Lung (tissue), 11 donors: ENCODE measurements at regions not wholly inside any gene's neighbourhood (a gene's known extent, or its start where the extent isn't known, plus 50 kb on each side); places are given as distances from the start of the nearest gene placed in this dataset.

Source experiments
- ATAC-seq: fragments of 200-7000 bp; cut with Tn5 transposase; one replicate; pipeline ENCODE4 v1.9.1; 2020; ENCODE audit warnings: moderate number of reproducible peaks; ENCODE audit not compliant: insufficient read depth, low FRiP score
- DNase-seq, 3 donors: peaks; one replicate each; pipeline ENCODE4 v3.0.0-alpha.2; 2013 to 2017
- H3K27ac ChIP-seq, 2 donors: one replicate each; pipeline ENCODE4 v1.5.1; 2013; ENCODE audit warnings: mild to moderate bottlenecking in 2 of 2, moderate library complexity in 2 of 2, control low read depth in 1 of 2, inconsistent platforms in 1 of 2, low read depth in 1 of 2, low read length in 1 of 2
- H3K27me3 ChIP-seq, 3 donors: one replicate each; pipeline ENCODE4 v1.5.1; 2013; ENCODE audit warnings: low read length in 2 of 3; ENCODE audit not compliant: control insufficient read depth in 3 of 3, insufficient read depth in 3 of 3
- H3K36me3 ChIP-seq, 4 donors: one replicate each; pipeline ENCODE4 v1.5.1; 2013; ENCODE audit warnings: low read length in 4 of 4, mild to moderate bottlenecking in 1 of 4, moderate library complexity in 1 of 4; ENCODE audit not compliant: control insufficient read depth in 4 of 4, insufficient read depth in 4 of 4
- H3K4me1 ChIP-seq, 5 donors: one replicate each; pipeline ENCODE4 v1.5.1; 2013; ENCODE audit warnings: low read length in 5 of 5, mild to moderate bottlenecking in 2 of 5, moderate library complexity in 1 of 5; ENCODE audit not compliant: control insufficient read depth in 5 of 5, insufficient read depth in 5 of 5
- H3K4me3 ChIP-seq: one replicate; pipeline ENCODE4 v1.5.1; 2013; ENCODE audit warnings: mild to moderate bottlenecking, control low read depth, moderate library complexity
- H3K9ac ChIP-seq, 2 donors: one replicate each; pipeline ENCODE4 v1.5.1; 2013; ENCODE audit warnings: low read length in 2 of 2, control low read depth in 1 of 2; ENCODE audit not compliant: insufficient read depth in 1 of 2
- H3K9me3 ChIP-seq, 4 donors: one replicate each; pipeline ENCODE4 v1.5.1; 2013; ENCODE audit warnings: low read length in 3 of 4, mild to moderate bottlenecking in 1 of 4, moderate library complexity in 1 of 4; ENCODE audit not compliant: control insufficient read depth in 4 of 4, insufficient read depth in 3 of 4
- CTCF ChIP-seq: IDR thresholded peaks from 2 replicates; pipeline ENCODE4 v1.5.1; 2012; ENCODE audit warnings: mild to moderate bottlenecking; ENCODE audit errors: control extremely low read depth, extremely low read depth
- WGBS, 2 donors: extraction: QIAGEN DNeasy Blood & Tissue Kit; methylation state at CpG; one replicate each; pipeline ENCODE4 v1.1.7; 2013; 5-methylcytosine and 5-hydroxymethylcytosine counted together
- donor health status: control.
- donor health status: control.
- donor health status: Bipolar disorder and iron deficiency.
- donor health status: healthy.
- donor health status: DM: yes; HTN: yes; CAD: no.

- Histone ChIP-seq H3K36me3 (no peaks in the 10 kb centered on the region), H3K4me3 (no peak overlapping the region), H3K4me1 (peaks cover 0 to 5% (median 0%) of the 10 kb centered on the region in 5 donors), H3K27ac (no peak overlapping the region), H3K27me3 (peaks cover 0 to 4% (median 0%) of the 10 kb centered on the region in 3 donors), H3K9me3 (peaks cover 0 to 1% (median 0%) of the 10 kb centered on the region in 4 donors), H3K9ac (no peak overlapping the region)
- 78 to 87% methylated on average over 16 of the region's 16 CpGs for WGBS, 2 donors
- TF ChIP-seq CTCF = no peak
- ATAC-seq (no peak), DNase-seq (no peak)
These were observed 186.5 kb upstream of the HDAC4 start for GRCh38 chr2:239587311-239587731.

- DNase-seq = no peak
- Histone ChIP-seq H3K27ac (no peak overlapping the region), H3K9me3 (peaks cover 0 to 1% (median 0%) of the 10 kb centered on the region in 4 donors)
These were observed 186.0 kb upstream of the HDAC4 start for GRCh38 chr2:239586651-239587310.

GRCh38 chr2:239585422-239585821 is 184.6 kb upstream of the HDAC4 start:
- Histone ChIP-seq H3K4me1 (peaks cover 0 to 5% (median 0%) of the 10 kb centered on the region in 5 donors), H3K9me3 (no peaks in the 10 kb centered on the region), H3K9ac (no peak overlapping the region), H3K4me3 (no peak overlapping the region), H3K36me3 (no peaks in the 10 kb centered on the region), H3K27ac (no peak overlapping the region), H3K27me3 (peaks cover 0 to 4% (median 0%) of the 10 kb centered on the region in 3 donors)
- no peak for DNase-seq
- no peak for ATAC-seq
- no peak for TF ChIP-seq CTCF
- 78 to 91% methylated on average over 10 of the region's 10 CpGs for WGBS, 2 donors

More at GRCh38 chr2:239586651-239587310, 186.0 kb upstream of the HDAC4 start:
- no peak for TF ChIP-seq CTCF
- ATAC-seq = no peak
- Histone ChIP-seq H3K4me1 (peaks cover 0 to 5% (median 0%) of the 10 kb centered on the region in 5 donors), H3K27me3 (peaks cover 0 to 4% (median 0%) of the 10 kb centered on the region in 3 donors), H3K36me3 (no peaks in the 10 kb centered on the region), H3K9ac (no peak overlapping the region), H3K4me3 (no peak overlapping the region)
- WGBS, 2 donors = 62 to 78% methylated on average over 22 of the region's 22 CpGs
